ENCODE measurements at regions not wholly inside any gene's neighbourhood (a gene's known extent, or its start where the extent isn't known, plus 50 kb on each side); places are given as distances from the start of the nearest gene placed in this dataset.

DNA sequence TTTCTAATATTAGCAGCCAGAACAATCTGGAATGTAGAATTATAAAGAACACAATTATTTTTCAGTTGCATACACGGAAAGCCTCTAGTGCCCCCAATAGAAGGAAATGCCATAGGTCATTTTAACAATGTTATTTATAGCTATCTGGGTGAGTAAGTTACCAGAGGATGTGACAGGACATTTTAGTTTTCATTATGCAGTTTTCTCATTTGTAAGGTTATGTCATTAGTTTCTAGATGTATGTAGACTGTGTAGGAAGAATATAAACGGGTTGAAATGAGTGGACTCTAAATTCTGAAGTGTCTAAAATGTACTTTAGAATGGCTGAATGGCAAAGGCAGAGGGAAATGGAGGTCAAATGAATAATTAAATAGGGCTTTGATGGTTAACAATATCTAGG is 213.3 kb downstream of the DTHD1 start:
- no peak overlapping the region for H3K4me3 Mint-ChIP-seq (ENCODE audit: unreplicated experiment)
- no peaks in the 10 kb centered on the region for H3K9me3 Mint-ChIP-seq (ENCODE audit: unreplicated experiment)
- DNase-seq (ENCODE audit: low spot score): no peak
- no peaks in the 10 kb centered on the region for H3K36me3 Mint-ChIP-seq (ENCODE audit: low read depth, unreplicated experiment)
- H3K27ac Mint-ChIP-seq (ENCODE audit: unreplicated experiment): no peak overlapping the region
- no peaks in the 10 kb centered on the region for H3K27me3 Mint-ChIP-seq (ENCODE audit: unreplicated experiment)
- H3K4me1 Mint-ChIP-seq (ENCODE audit: unreplicated experiment): no peaks in the 10 kb centered on the region
- TF ChIP-seq CTCF (IDR thresholded peaks at IDR 0.05; ENCODE audit: unreplicated experiment): no peak

- DNase-seq (ENCODE audit: low spot score): no peak
- no peak for TF ChIP-seq CTCF (IDR thresholded peaks at IDR 0.05; ENCODE audit: unreplicated experiment)
- Mint-ChIP-seq H3K27ac (ENCODE audit: unreplicated experiment) (no peak overlapping the region), H3K36me3 (ENCODE audit: low read depth, unreplicated experiment) (no peaks in the 10 kb centered on the region), H3K27me3 (ENCODE audit: unreplicated experiment) (no peaks in the 10 kb centered on the region), H3K9me3 (ENCODE audit: unreplicated experiment) (no peaks in the 10 kb centered on the region), H3K4me3 (ENCODE audit: unreplicated experiment) (no peak overlapping the region), H3K4me1 (ENCODE audit: unreplicated experiment) (no peaks in the 10 kb centered on the region)
These were observed 220.9 kb downstream of the DTHD1 start for GRCh38 chr4:36502350-36502749.

DNA sequence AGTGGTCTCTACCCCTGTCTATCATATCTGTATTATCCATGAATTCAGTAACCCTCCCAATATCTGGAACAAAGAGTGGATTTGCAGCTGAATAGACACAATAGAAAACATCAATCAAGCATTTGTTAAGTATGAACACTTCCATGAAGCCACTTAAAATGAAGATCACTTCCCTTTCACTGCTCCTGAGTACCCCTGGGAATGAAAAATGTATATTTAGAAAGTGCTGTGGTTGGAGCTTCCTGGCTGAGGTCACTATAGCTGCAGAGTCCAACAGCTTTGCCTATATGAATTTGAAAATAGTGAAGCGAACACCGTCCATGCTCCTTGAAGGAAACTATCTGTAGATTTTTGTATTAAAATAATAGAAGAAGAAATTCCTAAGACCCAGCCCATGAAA is 227.0 kb downstream of the DTHD1 start:
- Mint-ChIP-seq H3K4me3 (ENCODE audit: unreplicated experiment) (no peak overlapping the region), H3K36me3 (ENCODE audit: low read depth, unreplicated experiment) (no peaks in the 10 kb centered on the region), H3K9me3 (ENCODE audit: unreplicated experiment) (no peaks in the 10 kb centered on the region), H3K4me1 (ENCODE audit: unreplicated experiment) (no peaks in the 10 kb centered on the region), H3K27me3 (ENCODE audit: unreplicated experiment) (no peaks in the 10 kb centered on the region), H3K27ac (ENCODE audit: unreplicated experiment) (no peak overlapping the region)
- no peak for TF ChIP-seq CTCF (IDR thresholded peaks at IDR 0.05; ENCODE audit: unreplicated experiment)
- no peak for DNase-seq (ENCODE audit: low spot score)

GRCh38 chr4:36509845-36510244 is 228.4 kb downstream of the DTHD1 start:
- Mint-ChIP-seq H3K36me3 (ENCODE audit: low read depth, unreplicated experiment) (no peaks in the 10 kb centered on the region), H3K27ac (ENCODE audit: unreplicated experiment) (no peak overlapping the region), H3K4me3 (ENCODE audit: unreplicated experiment) (no peak overlapping the region), H3K27me3 (ENCODE audit: unreplicated experiment) (no peaks in the 10 kb centered on the region), H3K4me1 (ENCODE audit: unreplicated experiment) (no peaks in the 10 kb centered on the region), H3K9me3 (ENCODE audit: unreplicated experiment) (no peaks in the 10 kb centered on the region)
- no peak for TF ChIP-seq CTCF (IDR thresholded peaks at IDR 0.05; ENCODE audit: unreplicated experiment)
- DNase-seq (ENCODE audit: low spot score): no peak

- DNase-seq (ENCODE audit: low spot score): no peak
- Mint-ChIP-seq H3K27me3 (ENCODE audit: unreplicated experiment) (no peaks in the 10 kb centered on the region), H3K4me3 (ENCODE audit: unreplicated experiment) (no peak overlapping the region), H3K36me3 (ENCODE audit: low read depth, unreplicated experiment) (no peaks in the 10 kb centered on the region), H3K9me3 (ENCODE audit: unreplicated experiment) (no peaks in the 10 kb centered on the region), H3K4me1 (ENCODE audit: unreplicated experiment) (no peaks in the 10 kb centered on the region), H3K27ac (ENCODE audit: unreplicated experiment) (no peak overlapping the region)
- TF ChIP-seq CTCF (IDR thresholded peaks at IDR 0.05; ENCODE audit: unreplicated experiment): no peak
These were observed 230.4 kb downstream of the DTHD1 start for GRCh38 chr4:36511785-36512184.
